ENCODE measurements at regions not wholly inside any gene's neighbourhood (a gene's known extent, or its start where the extent isn't known, plus 50 kb on each side); places are given as distances from the start of the nearest gene placed in this dataset.

DNA sequence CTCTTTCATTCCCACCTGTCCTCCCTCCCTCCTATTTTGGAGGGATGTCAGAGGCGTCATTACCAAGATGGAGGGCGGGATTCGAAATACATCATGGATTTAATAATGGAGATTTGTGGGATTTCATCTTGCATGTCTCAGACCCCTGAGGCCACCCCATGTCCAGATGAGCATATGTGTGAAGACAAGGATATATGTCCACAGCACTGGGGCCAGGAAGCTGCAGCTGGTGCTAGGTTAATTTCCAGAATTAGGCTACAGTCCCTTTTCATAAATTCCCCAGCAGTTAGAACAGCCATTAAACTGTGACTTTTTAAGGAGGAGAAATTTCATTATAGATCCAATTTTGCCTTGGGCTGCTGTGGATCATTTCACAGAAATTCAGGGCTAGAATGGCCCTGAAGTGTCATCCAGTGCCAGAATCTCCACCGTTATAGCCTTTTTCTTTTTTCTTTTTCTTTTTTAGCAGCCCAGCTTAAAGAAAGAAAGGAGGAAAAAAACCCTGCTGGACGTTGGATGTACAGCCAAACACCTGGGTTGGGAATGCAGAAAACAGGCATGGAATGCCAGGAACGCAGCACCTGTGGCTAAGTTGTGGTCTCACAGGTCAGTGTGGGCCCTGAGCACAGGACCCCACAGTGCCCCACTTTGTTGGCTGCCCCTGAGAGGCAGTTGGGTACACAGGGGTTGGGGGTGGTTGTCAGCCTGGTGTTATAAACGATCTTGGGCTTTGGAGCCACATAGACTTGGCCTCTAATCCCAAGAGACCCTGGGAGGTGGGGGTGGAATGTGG, 50.2 kb upstream of the CXCL14 start:
- TF ChIP-seq, protein P1, sequence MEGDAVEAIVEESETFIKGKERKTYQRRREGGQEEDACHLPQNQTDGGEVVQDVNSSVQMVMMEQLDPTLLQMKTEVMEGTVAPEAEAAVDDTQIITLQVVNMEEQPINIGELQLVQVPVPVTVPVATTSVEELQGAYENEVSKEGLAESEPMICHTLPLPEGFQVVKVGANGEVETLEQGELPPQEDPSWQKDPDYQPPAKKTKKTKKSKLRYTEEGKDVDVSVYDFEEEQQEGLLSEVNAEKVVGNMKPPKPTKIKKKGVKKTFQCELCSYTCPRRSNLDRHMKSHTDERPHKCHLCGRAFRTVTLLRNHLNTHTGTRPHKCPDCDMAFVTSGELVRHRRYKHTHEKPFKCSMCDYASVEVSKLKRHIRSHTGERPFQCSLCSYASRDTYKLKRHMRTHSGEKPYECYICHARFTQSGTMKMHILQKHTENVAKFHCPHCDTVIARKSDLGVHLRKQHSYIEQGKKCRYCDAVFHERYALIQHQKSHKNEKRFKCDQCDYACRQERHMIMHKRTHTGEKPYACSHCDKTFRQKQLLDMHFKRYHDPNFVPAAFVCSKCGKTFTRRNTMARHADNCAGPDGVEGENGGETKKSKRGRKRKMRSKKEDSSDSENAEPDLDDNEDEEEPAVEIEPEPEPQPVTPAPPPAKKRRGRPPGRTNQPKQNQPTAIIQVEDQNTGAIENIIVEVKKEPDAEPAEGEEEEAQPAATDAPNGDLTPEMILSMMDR (IDR thresholded peaks at IDR 0.05; ENCODE audit: poor library complexity): no peak
- TF ChIP-seq EZH2 (IDR thresholded peaks at IDR 0.05; ENCODE audit: borderline replicate concordance): no peak
